ENCODE measurements at regions not wholly inside any gene's neighbourhood (a gene's known extent, or its start where the extent isn't known, plus 50 kb on each side); places are given as distances from the start of the nearest gene placed in this dataset.
"Not testable (repeated sequence)": the region's sequence is repeated elsewhere in the genome, so short reads cannot be mapped to it uniquely, and the experiment has no call there.

GRCh38 chr1:194476351-194476750 lies 1289.9 kb upstream of the B3GALT2 start:
- no peak for DNase-seq

- no peak for DNase-seq
Observed at GRCh38 chr1:194474701-194475100, 1288.3 kb upstream of the B3GALT2 start.

GRCh38 chr1:194473766-194474165 lies 1287.4 kb upstream of the B3GALT2 start:
- DNase-seq = no peak

- no peak for DNase-seq
Observed at GRCh38 chr1:194469282-194469681, 1282.9 kb upstream of the B3GALT2 start.

GRCh38 chr1:194466706-194467105 lies 1280.3 kb upstream of the B3GALT2 start:
- no peak for DNase-seq

GRCh38 chr1:194447636-194448035 lies 1261.2 kb upstream of the B3GALT2 start:
- DNase-seq = no peak

GRCh38 chr1:194445244-194445643 lies 1258.8 kb upstream of the B3GALT2 start:
- no peak for DNase-seq

- DNase-seq = no peak
Observed at GRCh38 chr1:194442901-194443575, 1256.6 kb upstream of the B3GALT2 start.

- DNase-seq = no peak
Observed at GRCh38 chr1:194437135-194437534, 1250.7 kb upstream of the B3GALT2 start.

GRCh38 chr1:194431121-194431520 lies 1244.7 kb upstream of the B3GALT2 start:
- DNase-seq = no peak

GRCh38 chr1:194420706-194421105 lies 1234.3 kb upstream of the B3GALT2 start:
- DNase-seq = no peak

- no peak for DNase-seq
Observed at GRCh38 chr1:194419721-194420120, 1233.3 kb upstream of the B3GALT2 start.

GRCh38 chr1:194410756-194411155 lies 1224.3 kb upstream of the B3GALT2 start:
- DNase-seq = no peak

- not testable (repeated sequence) for DNase-seq
Observed at GRCh38 chr1:194407238-194407637, 1220.8 kb upstream of the B3GALT2 start.

GRCh38 chr1:194394676-194395075 lies 1208.3 kb upstream of the B3GALT2 start:
- no peak for DNase-seq

- no peak for DNase-seq
Observed at GRCh38 chr1:194387531-194387930, 1201.1 kb upstream of the B3GALT2 start.

- DNase-seq = no peak
Observed at GRCh38 chr1:194378517-194378916, 1192.1 kb upstream of the B3GALT2 start.

- DNase-seq = no peak
Observed at GRCh38 chr1:194374649-194375048, 1188.2 kb upstream of the B3GALT2 start.

GRCh38 chr1:194372266-194372665 lies 1185.9 kb upstream of the B3GALT2 start:
- no peak for DNase-seq

GRCh38 chr1:194369622-194370021 lies 1183.2 kb upstream of the B3GALT2 start:
- DNase-seq = no peak

- no peak for DNase-seq
Observed at GRCh38 chr1:194369060-194369459, 1182.6 kb upstream of the B3GALT2 start.

GRCh38 chr1:194367121-194367520 lies 1180.7 kb upstream of the B3GALT2 start:
- DNase-seq = no peak

GRCh38 chr1:194366705-194367104 lies 1180.3 kb upstream of the B3GALT2 start:
- no peak for DNase-seq

- no peak for DNase-seq
Observed at GRCh38 chr1:194362327-194362726, 1175.9 kb upstream of the B3GALT2 start.

- no peak for DNase-seq
Observed at GRCh38 chr1:194361374-194362131, 1175.1 kb upstream of the B3GALT2 start.
